Psoas muscle (tissue), 7 donors: ENCODE measurements at regions not wholly inside any gene's neighbourhood (a gene's known extent, or its start where the extent isn't known, plus 50 kb on each side); places are given as distances from the start of the nearest gene placed in this dataset.

Experiments
- ATAC-seq, 4 donors: fragments of 200-7000 bp; cut with Tn5 transposase; one replicate each; pipeline ENCODE4 v1.9.1; 2020; ENCODE audit warnings: moderate library complexity in 3 of 4, mild to moderate bottlenecking in 2 of 4
- DNase-seq, 2 donors: peaks; one replicate each; pipeline ENCODE4 v3.0.0-alpha.2; 2020
- H3K27ac ChIP-seq: fragments of 200-600 bp; one replicate; pipeline ENCODE4 v1.8.0; 2022
- H3K27me3 ChIP-seq, 3 donors: fragments of 200-600 bp in 1 of 3; one replicate each; pipeline versions ENCODE4 v1.6.1 to v1.8.0; 2013 to 2022; ENCODE audit warnings: low read length in 2 of 3, mild to moderate bottlenecking in 2 of 3, moderate library complexity in 1 of 3; ENCODE audit not compliant: insufficient read depth in 3 of 3
- H3K36me3 ChIP-seq, 2 donors: fragments of 200-600 bp in 1 of 2; one replicate each; pipeline versions ENCODE4 v1.6.1 to v1.8.0; 2013 to 2022; ENCODE audit warnings: low read depth in 1 of 2, mild to moderate bottlenecking in 1 of 2, moderate library complexity in 1 of 2; ENCODE audit not compliant: insufficient read depth in 1 of 2
- H3K4me1 ChIP-seq: fragments of 200-600 bp; one replicate; pipeline ENCODE4 v1.8.0; 2022
- H3K4me3 ChIP-seq: fragments of 200-600 bp; one replicate; pipeline ENCODE4 v1.8.0; 2022; ENCODE audit warnings: mild to moderate bottlenecking
- H3K9me3 ChIP-seq: fragments of 200-600 bp; one replicate; pipeline ENCODE4 v1.8.0; 2022
- WGBS, 3 donors: extraction: QIAGEN DNeasy Blood & Tissue Kit; methylation state at CpG; one replicate each; pipeline versions ENCODE4 v1.1.6 to v1.1.7; 2013; 5-methylcytosine and 5-hydroxymethylcytosine counted together
- intact Hi-C, 2 donors: fragments of 100-400 bp; cut with DNase I; formaldehyde crosslinking; loops; one replicate each; pipeline versions ENCODE4 v1.11.0 to v1.14.2; 2022
- TF ChIP-seq, protein P1 (sequence below): fragments of 200-600 bp; IDR thresholded peaks from one replicate; pipeline ENCODE4 v1.8.0; 2022; ENCODE audit warnings: antibody characterized with exemption
- donor health status: healthy with polysubstance abuse.
- donor health status: DM: no; HTN: no; CAD: no; lungs with moderate emphysema.
- donor health status: Bipolar disorder and iron deficiency.
- donor health status: healthy.
- donor health status: DM: yes; HTN: yes; CAD: no.
- donor health status: DM: no; HTN: no; CAD: no.
- donor health status: DM: yes; HTN: yes; CAD: no.

DNA sequence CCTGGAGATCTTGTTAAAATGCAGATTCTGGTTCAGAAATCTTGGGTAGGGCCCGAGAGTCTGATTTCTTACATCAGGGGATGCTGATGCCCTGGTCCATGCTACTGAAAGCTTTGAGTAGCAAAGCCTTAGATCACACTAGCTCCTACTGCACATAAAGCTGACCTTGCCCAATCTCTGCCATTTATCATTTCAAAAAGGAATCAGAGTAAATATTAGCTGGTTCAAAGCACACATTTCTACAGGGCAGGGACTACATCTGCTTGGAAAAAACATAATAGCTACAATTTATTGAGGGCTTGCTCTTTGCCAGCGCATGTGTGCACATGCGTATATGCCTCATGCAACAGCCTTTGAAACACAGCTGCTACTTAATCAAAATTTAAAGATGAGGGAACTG lies 440.4 kb upstream of the ARID1B start:
- Histone ChIP-seq H3K9me3 (peaks cover 8% of the 10 kb centered on the region), H3K4me3 (no peak overlapping the region), H3K27ac (no peak overlapping the region), H3K27me3 (peaks cover 0 to 6% (median 0%) of the 10 kb centered on the region in 3 donors), H3K36me3 (no peaks in the 10 kb centered on the region), H3K4me1 (no peaks in the 10 kb centered on the region)
- 72 to 84% (median 74%) methylated on average over 3 of the region's 3 CpGs for WGBS, 3 donors
- ATAC-seq (no peak), DNase-seq (no peak)
- intact Hi-C loops = no loop called here
- TF ChIP-seq, protein P1, sequence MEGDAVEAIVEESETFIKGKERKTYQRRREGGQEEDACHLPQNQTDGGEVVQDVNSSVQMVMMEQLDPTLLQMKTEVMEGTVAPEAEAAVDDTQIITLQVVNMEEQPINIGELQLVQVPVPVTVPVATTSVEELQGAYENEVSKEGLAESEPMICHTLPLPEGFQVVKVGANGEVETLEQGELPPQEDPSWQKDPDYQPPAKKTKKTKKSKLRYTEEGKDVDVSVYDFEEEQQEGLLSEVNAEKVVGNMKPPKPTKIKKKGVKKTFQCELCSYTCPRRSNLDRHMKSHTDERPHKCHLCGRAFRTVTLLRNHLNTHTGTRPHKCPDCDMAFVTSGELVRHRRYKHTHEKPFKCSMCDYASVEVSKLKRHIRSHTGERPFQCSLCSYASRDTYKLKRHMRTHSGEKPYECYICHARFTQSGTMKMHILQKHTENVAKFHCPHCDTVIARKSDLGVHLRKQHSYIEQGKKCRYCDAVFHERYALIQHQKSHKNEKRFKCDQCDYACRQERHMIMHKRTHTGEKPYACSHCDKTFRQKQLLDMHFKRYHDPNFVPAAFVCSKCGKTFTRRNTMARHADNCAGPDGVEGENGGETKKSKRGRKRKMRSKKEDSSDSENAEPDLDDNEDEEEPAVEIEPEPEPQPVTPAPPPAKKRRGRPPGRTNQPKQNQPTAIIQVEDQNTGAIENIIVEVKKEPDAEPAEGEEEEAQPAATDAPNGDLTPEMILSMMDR = no peak

DNA sequence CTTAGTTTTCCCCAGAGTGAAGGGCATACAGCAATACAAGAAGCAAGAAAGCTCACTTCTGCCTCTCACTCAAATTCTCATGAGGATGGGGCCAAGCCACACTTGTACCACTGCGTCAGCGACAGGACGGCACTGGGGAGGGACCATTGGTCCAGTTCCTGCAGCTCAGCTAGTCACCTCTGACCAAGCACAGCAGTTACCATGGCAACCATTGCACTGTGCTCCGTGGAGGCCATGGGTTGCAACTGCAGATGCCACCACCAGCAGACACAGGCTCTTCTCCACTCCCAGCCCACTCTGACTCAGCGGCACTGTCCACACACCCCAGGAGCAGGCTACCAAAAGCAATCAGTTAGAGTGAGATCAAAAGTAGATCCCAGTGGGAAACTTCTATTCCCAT lies 441.1 kb upstream of the ARID1B start:
- intact Hi-C loops = no loop called here
- 49 to 57% (median 52%) methylated on average over 5 of the region's 5 CpGs for WGBS, 3 donors
- H3K27me3 ChIP-seq = peaks cover 0 to 6% (median 0%) of the 10 kb centered on the region in 3 donors
- H3K27ac ChIP-seq = no peak overlapping the region
- ATAC-seq (no peak), DNase-seq (no peak)
- H3K4me1 ChIP-seq = no peaks in the 10 kb centered on the region
- peaks cover 8% of the 10 kb centered on the region for H3K9me3 ChIP-seq
- H3K4me3 ChIP-seq = no peak overlapping the region
- no peaks in the 10 kb centered on the region for H3K36me3 ChIP-seq
- TF ChIP-seq, protein P1 = no peak

DNA sequence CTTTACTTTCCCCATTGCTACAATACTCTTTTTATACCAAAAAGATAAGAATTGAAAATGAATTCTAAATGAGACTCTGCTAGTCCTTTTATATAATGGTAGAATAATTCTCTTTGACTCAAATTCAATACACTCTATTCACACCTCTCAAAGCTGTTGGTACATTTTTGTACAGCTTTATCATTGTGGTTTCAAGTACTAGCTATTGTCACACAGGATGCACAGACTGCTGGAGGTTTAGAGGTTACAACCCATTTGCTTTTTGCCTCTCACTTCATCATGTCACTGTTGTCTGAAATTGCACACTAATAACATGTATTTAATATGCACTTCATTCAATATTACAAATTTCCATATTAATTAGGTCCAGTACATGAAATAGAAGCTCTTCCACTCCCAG lies 442.2 kb upstream of the ARID1B start:
- DNase-seq (no peak), ATAC-seq (no peak)
- H3K36me3 ChIP-seq = no peaks in the 10 kb centered on the region
- no peaks in the 10 kb centered on the region for H3K4me1 ChIP-seq
- intact Hi-C loops = no loop called here
- H3K27ac ChIP-seq = no peak overlapping the region
- TF ChIP-seq, protein P1 = no peak
- H3K4me3 ChIP-seq = no peak overlapping the region
- peaks cover 0 to 6% (median 0%) of the 10 kb centered on the region in 3 donors for H3K27me3 ChIP-seq
- H3K9me3 ChIP-seq = peaks cover 8% of the 10 kb centered on the region

DNA sequence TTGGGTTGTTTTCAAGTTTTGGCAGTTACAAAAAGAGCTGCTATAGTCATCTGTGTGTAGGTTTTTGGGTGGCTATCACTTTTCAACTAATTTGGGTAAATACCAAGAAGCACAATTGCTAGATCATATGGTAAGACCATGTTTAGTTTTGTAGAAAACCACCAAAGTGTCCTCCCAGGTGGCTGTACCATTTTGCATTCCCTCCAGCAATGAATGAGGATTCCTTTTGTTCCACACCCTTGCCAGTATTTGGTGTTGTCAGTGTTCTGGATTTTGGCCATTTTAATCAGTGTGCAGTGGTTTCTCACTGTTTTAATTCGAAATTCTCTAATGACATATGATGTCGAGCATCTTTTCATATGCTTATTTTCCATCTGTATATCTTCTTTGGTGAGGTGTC lies 457.5 kb upstream of the ARID1B start:
- Histone ChIP-seq H3K36me3 (no peaks in the 10 kb centered on the region), H3K27me3 (peaks cover 0 to 4% (median 0%) of the 10 kb centered on the region in 3 donors), H3K27ac (no peak overlapping the region), H3K4me3 (no peak overlapping the region), H3K9me3 (no peaks in the 10 kb centered on the region), H3K4me1 (no peaks in the 10 kb centered on the region)
- TF ChIP-seq, protein P1 = no peak
- WGBS, 3 donors = 64 to 68% (median 67%) methylated on average over 2 of the region's 2 CpGs
- ATAC-seq (no peak), DNase-seq (no peak)
- intact Hi-C loops = no loop called here

DNA sequence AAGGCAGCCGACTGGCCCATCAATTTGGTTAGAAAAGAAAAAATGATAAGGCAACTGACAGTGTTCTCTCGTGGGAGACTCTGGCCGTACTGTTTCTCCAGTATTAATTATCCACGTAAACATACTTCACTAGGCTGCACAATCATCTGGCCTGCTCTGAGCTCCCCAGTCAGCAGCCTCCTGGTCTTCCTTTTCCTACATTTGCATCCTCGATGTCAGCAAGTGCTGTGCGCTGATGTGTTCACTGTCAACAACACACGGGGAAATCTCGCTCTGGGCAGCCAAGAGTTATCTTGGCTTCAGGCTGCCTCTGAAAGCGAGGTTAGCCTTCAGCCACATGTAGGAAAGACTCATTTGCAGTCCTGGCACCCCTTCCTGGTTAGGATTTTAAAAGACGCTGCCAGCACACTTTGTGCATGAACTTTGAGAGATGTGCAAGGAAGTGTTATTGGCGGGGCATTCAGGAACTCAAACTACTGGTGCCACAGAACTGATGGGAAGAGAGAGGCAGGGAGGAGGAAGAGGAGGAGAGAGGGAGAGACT lies 460.5 kb upstream of the ARID1B start:
- H3K36me3 ChIP-seq = no peaks in the 10 kb centered on the region
- no peaks in the 10 kb centered on the region for H3K4me1 ChIP-seq
- no peaks in the 10 kb centered on the region for H3K9me3 ChIP-seq
- no peak overlapping the region for H3K4me3 ChIP-seq
- ATAC-seq = no peak
- 75 to 82% (median 80%) methylated on average over 11 of the region's 11 CpGs for WGBS, 3 donors
- H3K27ac ChIP-seq = no peak overlapping the region
- TF ChIP-seq, protein P1 = no peak
- H3K27me3 ChIP-seq = peaks cover 0 to 4% (median 0%) of the 10 kb centered on the region in 3 donors
- intact Hi-C loops = no loop called here
- DNase-seq = no peak
